Fibroblast of the aortic adventitia (primary cell): ENCODE measurements at regions not wholly inside any gene's neighbourhood (a gene's known extent, or its start where the extent isn't known, plus 50 kb on each side); places are given as distances from the start of the nearest gene placed in this dataset.

Experiments used
- DNase-seq: peaks from one replicate; pipeline ENCODE4 v3.0.0-alpha.2; 2010; ENCODE audit warnings: low read depth
- H3K4me3 ChIP-seq: 2 replicates; pipeline ENCODE4 v1.5.1; 2011; ENCODE audit warnings: low read depth, mild to moderate bottlenecking, control low read depth, low read length, moderate library complexity
- TF ChIP-seq, protein P1 (sequence below): IDR thresholded peaks from 2 replicates; pipeline ENCODE4 v1.5.1; 2011; ENCODE audit warnings: mild to moderate bottlenecking, low read length, control low read depth, inconsistent platforms; ENCODE audit not compliant: insufficient read depth

- H3K4me3 ChIP-seq, result no peak overlapping the region
- TF ChIP-seq, protein P1, sequence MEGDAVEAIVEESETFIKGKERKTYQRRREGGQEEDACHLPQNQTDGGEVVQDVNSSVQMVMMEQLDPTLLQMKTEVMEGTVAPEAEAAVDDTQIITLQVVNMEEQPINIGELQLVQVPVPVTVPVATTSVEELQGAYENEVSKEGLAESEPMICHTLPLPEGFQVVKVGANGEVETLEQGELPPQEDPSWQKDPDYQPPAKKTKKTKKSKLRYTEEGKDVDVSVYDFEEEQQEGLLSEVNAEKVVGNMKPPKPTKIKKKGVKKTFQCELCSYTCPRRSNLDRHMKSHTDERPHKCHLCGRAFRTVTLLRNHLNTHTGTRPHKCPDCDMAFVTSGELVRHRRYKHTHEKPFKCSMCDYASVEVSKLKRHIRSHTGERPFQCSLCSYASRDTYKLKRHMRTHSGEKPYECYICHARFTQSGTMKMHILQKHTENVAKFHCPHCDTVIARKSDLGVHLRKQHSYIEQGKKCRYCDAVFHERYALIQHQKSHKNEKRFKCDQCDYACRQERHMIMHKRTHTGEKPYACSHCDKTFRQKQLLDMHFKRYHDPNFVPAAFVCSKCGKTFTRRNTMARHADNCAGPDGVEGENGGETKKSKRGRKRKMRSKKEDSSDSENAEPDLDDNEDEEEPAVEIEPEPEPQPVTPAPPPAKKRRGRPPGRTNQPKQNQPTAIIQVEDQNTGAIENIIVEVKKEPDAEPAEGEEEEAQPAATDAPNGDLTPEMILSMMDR, result no peak
- no peak for DNase-seq
Observed at GRCh38 chr14:101104485-101104884, 201.0 kb upstream of the RTL1 start.

DNA sequence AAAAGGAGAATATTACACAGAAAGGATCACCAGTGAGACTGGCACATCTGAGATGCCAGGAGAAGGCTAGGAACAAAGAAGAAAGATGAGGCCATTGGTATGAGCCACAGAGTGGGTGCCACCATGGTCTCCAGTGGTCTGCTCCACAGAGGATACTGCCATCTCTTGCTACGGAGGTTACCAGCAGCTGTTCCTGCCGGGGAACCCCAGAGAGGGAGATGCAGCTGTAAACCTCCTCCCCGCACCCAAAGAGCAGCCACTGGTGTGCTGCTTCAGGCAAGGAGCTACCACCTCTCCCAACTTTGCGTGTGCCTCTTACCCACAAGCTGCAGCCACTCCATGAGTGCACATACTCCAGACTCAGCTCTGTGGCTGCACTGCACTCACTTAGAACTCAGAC lies 201.5 kb upstream of the RTL1 start:
- TF ChIP-seq, protein P1, result no peak
- no peak for DNase-seq
- H3K4me3 ChIP-seq, result no peak overlapping the region

DNA sequence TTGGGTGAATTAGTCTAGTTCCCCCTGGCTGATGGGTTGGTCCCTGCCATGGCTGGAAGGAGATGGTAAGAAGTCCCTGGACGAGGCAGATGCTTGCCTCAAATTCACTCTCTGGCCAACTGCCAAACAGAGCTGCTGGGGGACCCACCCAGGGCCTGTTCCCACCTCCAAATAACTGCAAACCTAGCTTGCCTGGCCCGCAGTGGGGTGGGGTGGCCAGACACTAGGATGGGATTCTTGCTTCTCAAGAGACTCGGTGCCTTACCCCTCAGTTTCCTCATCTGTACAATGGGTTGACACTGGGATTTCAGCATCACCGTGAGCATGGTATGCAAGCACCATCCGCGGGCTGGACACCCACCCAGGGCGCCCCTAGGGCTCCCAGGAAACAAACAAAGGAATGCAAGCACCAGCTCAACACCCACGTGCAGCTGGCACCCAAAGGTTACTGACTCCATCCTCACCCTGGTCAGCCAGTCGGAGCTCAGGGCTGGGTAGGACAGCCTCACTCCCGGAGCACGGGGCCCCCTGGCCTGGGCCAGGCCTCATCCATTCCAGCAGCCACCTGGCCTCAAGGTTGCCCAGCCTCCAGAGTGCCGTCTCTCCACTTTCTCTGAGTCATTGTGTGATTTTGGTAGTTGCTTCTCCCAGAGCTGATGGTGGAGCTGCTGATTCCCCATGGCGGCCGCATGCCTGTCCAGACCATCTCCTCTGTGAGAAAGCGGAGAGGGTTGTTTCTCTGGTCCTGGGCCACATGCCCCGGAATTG lies 205.2 kb upstream of the RTL1 start:
- no peak for DNase-seq
- no peak overlapping the region for H3K4me3 ChIP-seq
- TF ChIP-seq, protein P1, result no peak

GRCh38 chr14:101109347-101109638 lies 205.8 kb upstream of the RTL1 start:
- no peak for DNase-seq
- H3K4me3 ChIP-seq, result no peak overlapping the region
- TF ChIP-seq, protein P1, result no peak

- TF ChIP-seq, protein P1, result no peak
- DNase-seq, result no peak
- H3K4me3 ChIP-seq, result no peak overlapping the region
Observed at GRCh38 chr14:101109981-101110728, 206.6 kb upstream of the RTL1 start.

DNA sequence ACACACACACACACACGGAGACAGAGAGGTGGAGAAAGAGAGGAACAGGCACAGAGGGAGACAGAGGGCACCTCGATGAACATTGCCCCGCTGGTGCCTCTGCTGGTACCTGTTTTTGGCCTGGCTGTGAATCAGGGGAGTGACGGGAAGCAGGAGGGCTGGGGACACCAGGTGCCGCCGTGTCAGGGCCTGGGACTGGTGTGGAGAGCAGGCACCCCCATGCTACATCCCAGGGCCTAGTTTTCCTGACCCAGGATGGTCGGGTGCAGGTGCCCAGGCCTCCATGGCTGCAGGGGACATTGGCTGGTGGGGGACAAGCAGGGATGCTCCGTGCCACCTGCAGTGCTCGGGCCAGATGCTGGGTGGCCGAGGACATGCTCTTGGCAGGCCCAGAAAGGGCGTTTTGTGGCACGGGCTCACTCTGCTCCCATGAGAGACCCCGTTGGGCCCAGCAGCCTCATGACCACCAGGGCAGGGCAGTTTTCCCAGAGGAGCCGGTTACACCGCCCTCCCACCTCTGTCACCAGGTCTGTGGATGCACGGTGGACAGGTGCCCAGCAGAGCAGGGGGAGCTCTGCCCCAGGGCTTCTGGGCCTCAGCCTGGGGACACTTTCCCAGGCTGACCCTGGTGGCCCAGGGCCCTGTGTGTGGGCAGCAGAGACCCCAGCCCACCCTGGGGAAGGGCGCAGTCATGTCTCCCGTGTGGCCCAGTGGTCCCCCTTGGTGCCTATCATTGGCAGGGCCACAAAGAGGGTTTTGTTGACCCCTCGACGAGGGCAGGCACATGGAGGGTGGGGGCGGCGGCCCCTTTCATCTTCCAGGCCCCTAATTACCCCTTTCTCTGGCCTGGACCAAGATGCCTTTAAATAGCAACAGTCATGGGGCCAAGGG lies 207.5 kb upstream of the RTL1 start:
- no peak overlapping the region for H3K4me3 ChIP-seq
- TF ChIP-seq, protein P1, result no peak

More for the DNA sequence above, 207.5 kb upstream of the RTL1 start:
- DNase-seq, result no peak
